ENCODE measurements at regions not wholly inside any gene's neighbourhood (a gene's known extent, or its start where the extent isn't known, plus 50 kb on each side); places are given as distances from the start of the nearest gene placed in this dataset.
A peak's percentile ranks its signal among the peaks of the same experiment; 100 is the strongest.
"Not testable (repeated sequence)": the region's sequence is repeated elsewhere in the genome, so short reads cannot be mapped to it uniquely, and the experiment has no call there.

DNA sequence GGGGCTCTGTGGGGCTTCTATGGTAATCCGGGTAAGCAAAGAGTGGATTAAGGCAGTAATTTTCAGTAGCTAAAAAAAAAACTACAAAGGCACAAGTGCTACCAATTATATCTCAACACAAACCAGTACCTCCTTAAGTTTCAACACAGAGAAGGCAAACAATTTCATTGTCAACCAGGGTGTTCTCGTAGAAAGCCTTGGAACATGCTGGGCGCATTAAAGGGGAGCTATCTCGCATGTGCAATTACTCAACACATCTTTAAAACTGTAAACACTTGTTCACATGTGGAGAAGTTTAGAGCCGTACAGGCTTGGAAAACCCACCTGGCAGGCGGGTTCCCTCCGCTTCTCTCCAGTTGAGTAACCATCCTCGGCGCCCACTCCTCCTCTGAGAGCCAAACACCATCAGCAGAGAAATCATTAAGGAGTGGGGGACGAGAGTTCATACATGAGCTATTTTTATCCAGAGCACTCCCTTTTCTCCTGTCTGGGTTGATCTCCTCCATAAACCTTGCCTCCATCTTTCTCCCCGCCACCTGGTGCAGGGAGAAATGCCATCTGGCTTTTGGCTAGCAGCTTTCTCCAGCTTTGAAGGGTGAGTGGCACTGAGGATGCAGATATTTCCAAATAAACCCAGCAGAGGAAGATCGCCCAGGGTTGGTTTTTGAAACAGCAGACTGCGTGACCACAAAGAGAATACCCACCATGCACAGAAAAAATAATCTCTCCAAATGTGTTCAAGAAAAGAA is 287.1 kb downstream of the WDR11 start:
- no peak for DNase-seq

DNA sequence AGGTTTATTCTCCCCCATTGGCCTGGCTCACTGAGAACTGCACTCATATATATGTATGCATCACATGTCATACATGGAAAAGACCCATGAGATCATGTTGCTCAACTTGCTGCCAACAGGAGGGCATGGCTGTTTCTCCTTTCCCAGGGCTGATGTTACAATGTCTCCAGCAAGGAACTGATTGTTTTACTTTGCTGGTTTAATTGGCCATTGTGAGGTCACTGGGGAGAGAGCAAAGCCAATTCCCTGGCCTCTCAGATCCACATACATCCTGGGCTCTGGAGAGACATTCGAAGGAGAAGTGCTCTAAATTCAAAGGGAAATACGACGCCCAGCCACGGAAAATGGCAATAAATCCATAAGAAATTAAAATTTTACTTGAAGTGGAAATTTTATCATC is 287.8 kb downstream of the WDR11 start:
- no peak for DNase-seq

DNA sequence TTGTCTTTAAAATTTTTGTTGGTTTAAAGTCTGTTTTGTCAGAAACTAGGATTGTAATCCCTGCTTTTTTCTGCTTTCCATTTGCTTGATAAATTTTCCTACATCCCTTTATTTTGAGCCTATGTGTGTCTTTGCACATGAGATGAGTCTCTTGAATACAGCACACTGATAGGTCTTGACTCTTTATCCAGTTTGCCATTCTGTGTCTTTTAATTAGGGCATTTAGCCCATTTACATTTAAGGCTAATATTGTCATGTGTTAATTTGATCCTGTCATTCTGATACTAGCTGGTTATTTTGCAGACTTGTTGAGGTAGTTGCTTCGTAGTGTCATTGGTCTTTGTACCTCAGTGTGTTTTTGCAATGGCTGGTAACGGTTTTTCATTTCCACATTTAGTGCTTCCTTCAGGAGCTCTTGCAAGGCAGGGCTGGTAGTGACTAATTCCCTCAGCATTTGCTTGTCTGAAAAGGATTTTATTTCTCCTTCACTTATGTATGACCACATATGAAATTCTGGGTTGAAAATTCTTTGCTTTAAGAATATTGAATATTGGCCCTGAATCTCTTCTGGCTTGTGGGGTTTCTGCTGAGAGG is 294.7 kb downstream of the WDR11 start:
- DNase-seq = not testable (repeated sequence)

DNA sequence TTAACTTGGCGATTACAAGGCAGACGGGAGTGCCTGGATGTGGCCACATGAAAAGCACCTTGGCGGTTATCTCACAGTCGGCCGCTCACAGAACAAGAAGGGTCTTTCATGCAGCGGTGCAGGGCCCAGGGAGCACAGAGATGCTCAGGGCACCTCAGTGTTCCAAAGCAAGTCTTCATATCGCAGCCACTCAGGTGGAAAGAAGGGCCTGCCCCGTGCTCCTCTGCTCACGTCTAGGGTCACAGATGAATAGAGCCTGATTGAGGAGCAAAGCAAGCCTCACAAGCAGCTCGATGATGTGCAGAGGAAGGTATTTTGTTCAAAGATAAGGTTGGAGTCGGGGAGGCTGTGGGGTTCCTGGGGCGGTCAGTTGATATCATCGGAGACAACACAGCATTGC is 297.8 kb downstream of the WDR11 start:
- no peak for DNase-seq

DNA sequence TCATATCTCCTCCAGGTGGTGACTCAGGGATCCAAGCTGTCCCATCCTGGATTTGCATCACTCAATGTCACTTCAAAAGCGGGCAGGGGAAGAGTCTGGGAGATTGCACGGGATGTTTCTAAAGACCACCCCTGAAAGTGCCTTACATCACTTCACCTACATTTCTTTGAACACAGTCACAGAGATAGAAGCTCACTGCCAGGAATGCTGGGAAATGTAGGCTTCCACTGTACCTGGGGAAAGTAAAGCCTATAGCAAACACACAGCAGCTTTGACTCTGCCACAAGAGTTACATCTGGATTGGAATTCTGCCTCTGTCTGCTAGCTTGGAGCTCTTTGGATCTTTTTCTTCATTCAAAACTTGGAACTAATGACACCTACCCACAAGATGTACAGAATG is 300.9 kb downstream of the WDR11 start:
- DNase-seq = no peak

- no peak for DNase-seq
Measured at GRCh38 chr10:121152935-121153334, 301.8 kb downstream of the WDR11 start.

DNA sequence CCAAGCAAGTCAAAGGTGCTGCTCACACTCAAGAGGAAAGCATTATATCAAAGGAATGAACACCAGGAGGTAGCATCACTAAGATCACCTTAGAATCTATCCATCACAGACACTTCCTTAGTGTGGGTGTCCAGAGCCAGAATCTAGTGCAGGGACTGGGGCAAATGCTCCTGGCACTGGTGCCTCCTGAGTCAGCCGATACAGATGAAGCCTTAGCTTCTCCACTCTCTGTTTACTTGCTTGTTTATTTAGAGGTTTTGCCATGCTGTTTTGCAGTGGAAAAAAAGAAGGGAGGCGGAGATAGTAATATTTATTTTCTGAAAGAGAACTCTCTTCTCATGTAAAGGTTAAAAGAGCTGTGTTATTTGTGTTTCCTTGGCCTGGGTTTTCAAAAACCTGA is 303.1 kb downstream of the WDR11 start:
- no peak for DNase-seq

- no peak for DNase-seq
Measured at GRCh38 chr10:121154846-121155245, 303.7 kb downstream of the WDR11 start.

GRCh38 chr10:121155742-121156474 is 304.7 kb downstream of the WDR11 start:
- no peak for DNase-seq

DNA sequence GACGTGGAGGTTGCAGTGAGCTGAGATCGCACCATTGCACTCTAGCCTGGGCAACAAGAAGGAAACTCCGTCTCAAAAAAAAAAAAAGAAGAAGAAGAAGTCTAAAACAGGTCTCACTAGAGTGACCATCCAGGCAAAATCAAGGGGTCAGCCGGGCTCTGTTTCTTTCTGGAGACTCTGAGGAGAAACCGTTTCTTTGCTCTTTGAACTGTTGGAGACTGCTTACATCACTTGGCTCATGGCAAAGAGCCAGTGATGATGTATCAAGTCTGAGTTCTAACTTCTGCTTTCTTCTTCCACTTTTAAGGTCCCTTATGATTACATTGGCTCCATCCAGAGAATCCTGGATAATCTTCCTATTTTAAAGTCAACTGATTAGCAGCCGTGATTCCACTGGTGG is 306.8 kb downstream of the WDR11 start:
- DNase-seq = no peak

- peak; percentile 13 for DNase-seq
Measured at GRCh38 chr10:121158988-121159579, 307.9 kb downstream of the WDR11 start.

DNA sequence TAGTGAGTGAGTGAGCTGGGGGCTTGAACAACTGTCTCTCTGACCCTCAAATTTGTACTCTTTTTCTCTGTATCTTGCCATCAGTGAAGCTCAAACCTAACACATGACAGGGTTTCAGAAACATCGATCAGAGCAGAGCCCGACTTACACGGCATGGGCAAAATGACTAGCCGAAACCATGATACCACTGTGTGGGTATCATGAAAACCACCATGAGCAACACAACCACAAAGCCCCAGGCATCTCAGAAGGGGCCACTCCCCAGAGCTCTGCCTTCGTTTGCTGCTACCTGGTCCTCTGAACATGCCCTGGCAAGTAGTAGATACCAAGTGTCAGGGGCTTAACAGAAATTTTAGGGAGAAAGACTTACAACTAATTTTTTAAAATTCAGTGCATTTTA is 308.5 kb downstream of the WDR11 start:
- DNase-seq = peak; percentile 56

- no peak for DNase-seq
Measured at GRCh38 chr10:121165276-121165675, 314.1 kb downstream of the WDR11 start.

DNA sequence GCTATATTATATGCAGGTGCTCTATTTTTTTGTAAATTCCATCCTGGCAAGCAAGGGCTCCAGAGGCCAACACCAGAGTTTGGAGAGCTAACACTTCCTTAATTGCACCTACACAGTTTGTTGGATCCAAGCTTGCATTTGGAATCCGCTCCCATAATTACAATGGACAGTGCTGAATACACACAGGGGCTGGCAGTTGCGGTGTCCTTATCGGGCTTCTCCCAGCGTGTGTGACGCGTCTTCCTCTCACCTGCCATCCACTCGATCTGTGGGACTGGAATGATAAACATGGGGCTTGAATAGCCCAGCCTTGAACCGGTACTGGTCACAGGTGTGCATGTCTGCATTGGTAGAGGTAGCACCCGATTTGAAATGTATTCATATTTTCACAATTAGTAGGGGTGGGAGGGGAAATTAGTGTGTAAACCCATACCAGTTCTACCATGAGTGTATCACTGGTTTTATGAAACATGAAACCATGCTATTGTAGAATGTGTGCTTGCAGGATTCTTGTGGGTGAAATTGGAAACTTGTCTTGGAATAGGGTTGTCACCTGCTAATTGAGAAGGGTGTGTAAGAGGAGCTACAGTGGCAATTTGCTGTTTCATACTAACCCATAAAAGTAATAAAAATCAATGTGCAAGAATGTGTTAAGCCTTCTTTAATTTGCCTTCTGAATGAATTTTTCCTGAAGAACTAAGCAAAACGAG is 316.5 kb downstream of the WDR11 start:
- DNase-seq = no peak

DNA sequence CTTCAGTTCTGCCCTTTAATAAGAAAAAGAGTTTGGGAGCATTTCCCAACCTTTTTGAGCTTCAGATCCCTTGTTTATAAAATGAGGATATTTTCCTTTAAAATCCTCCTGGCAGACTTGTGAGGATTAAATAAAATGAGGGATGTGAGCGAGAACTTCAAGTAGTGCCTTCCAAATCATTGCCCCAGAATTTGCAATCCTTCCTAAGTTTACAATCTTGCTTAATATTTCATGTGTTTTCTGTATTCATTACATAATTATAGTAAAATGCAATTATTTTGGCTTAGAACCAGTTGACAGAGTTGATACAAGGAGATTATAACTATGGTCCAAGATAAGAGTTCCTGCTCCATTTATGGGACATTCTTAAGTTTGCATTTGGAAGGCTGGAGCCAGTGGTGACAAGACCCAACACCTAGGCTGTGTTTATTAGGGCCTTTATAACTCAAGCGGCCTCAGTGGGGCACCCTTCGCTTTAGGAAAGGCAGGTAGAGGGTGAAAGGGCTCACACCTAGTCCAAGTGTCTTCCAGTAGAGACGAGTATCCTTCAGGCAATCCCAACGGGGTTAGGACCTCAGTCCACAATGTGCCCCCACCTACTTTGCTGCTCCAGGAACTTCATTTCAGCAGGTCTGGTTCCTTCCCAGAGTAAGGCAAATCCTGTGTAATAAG is 317.5 kb downstream of the WDR11 start:
- no peak for DNase-seq

GRCh38 chr10:121169406-121169805 is 318.2 kb downstream of the WDR11 start:
- DNase-seq = no peak

- DNase-seq = no peak
Measured at GRCh38 chr10:121171825-121172787, 320.9 kb downstream of the WDR11 start.

GRCh38 chr10:121179006-121179405 is 327.8 kb downstream of the WDR11 start:
- DNase-seq = no peak

DNA sequence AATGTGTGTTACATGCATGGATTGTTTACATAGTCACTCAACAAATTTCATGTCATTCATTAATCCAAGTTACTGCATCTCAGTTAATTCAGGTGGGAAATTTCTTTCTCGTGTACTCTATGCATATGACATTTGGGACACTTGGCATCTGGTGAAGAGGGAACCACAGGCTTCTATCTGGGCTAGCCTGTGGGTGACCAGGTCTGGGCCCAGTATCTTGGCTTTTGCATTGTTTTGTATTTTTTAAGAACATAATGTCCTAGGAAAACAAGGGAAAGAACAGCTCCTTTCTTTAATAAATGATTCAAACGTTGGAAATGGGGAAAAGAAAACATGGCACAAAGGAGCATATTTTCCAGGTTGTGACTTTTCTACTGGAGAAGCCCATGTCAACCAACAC is 331.1 kb downstream of the WDR11 start:
- no peak for DNase-seq

- DNase-seq = no peak
Measured at GRCh38 chr10:121183236-121183635, 332.1 kb downstream of the WDR11 start.

- no peak for DNase-seq
Measured at GRCh38 chr10:121183707-121184106, 332.5 kb downstream of the WDR11 start.

Measured in activated CD4-positive, alpha-beta T cell treated with anti-CD3 and anti-CD28 coated beads, Interleukin-10, Interleukin-2, amounts not matched to agents 100 ng/mL and 50 ng/mL, durations not matched to agents 16 hours and 8 hours (primary cell).